PC-9 (cell line): ENCODE measurements at regions not wholly inside any gene's neighbourhood (a gene's known extent, or its start where the extent isn't known, plus 50 kb on each side); places are given as distances from the start of the nearest gene placed in this dataset.

Experiments
- BruUV-seq: library from RNA; stranded (reverse); fragments of 400-500 nt; replicated peaks from 2 replicates; lab custom pipeline; 2021; lab: Mats Ljungman, UMichigan
- CTCF ChIA-PET: fragments of 300-600 bp; sonication (Branson Sonifier 250); formaldehyde crosslinking; loops from one replicate; lab custom pipeline; 2022; ENCODE audit warnings: antibody characterized with exemption; lab: Charles Lee
- POLR2A ChIA-PET: fragments of 300-600 bp; sonication (Branson Sonifier 250); formaldehyde crosslinking; loops from one replicate; lab custom pipeline; 2022; ENCODE audit warnings: antibody characterized with exemption; ENCODE audit not compliant: unreplicated experiment; lab: Charles Lee
- DNase-seq, 2 experiments: peaks; one replicate each; pipeline versions ENCODE4 v3.0.0 to v3.0.0-alpha.2; 2015 to 2022; ENCODE audit warnings: mixed read lengths in 1 of 2
- H2AFZ ChIP-seq: fragments of 200-600 bp; sonication (generic); 2 replicates; pipeline ENCODE4 v1.8.1; 2017; ENCODE audit warnings: antibody characterized with exemption
- H3F3A ChIP-seq: fragments of 200-600 bp; sonication (generic); 2 replicates; pipeline ENCODE4 v1.8.1; 2017; ENCODE audit warnings: antibody characterized with exemption, mild to moderate bottlenecking, low read depth; ENCODE audit not compliant: insufficient read depth
- H3K27ac ChIP-seq: fragments of 200-600 bp; sonication (generic); 2 replicates; pipeline ENCODE4 v1.6.1; 2016; ENCODE audit warnings: mixed run types
- H3K27me3 ChIP-seq: fragments of 200-600 bp; sonication (generic); 2 replicates; pipeline ENCODE4 v1.6.1; 2016; ENCODE audit warnings: low read depth, mixed run types; ENCODE audit not compliant: insufficient read depth
- H3K36me3 ChIP-seq: fragments of 200-600 bp; sonication (generic); 2 replicates; pipeline ENCODE4 v1.6.1; 2016; ENCODE audit warnings: low read depth, mixed run types
- H3K4me1 ChIP-seq: fragments of 200-600 bp; sonication (generic); replicated peaks from 2 replicates; pipeline ENCODE4 v1.6.1; 2016; ENCODE audit warnings: mixed run types; ENCODE audit not compliant: insufficient read depth
- H3K4me2 ChIP-seq: fragments of 200-600 bp; sonication (generic); 2 replicates; pipeline ENCODE4 v1.6.1; 2017; ENCODE audit warnings: mixed run types
- H3K4me3 ChIP-seq: fragments of 200-600 bp; sonication (generic); 2 replicates; pipeline ENCODE4 v1.6.1; 2016; ENCODE audit warnings: mixed run types
- H3K79me2 ChIP-seq: fragments of 200-600 bp; sonication (generic); 2 replicates; pipeline ENCODE4 v1.6.1; 2017; ENCODE audit warnings: low read depth, mixed run types
- H3K9me2 ChIP-seq: fragments of 200-600 bp; sonication (generic); 2 replicates; pipeline ENCODE4 v1.8.1; 2017; ENCODE audit warnings: mild to moderate bottlenecking; ENCODE audit not compliant: insufficient read depth
- H3K9me3 ChIP-seq: fragments of 200-600 bp; sonication (generic); 2 replicates; pipeline ENCODE4 v1.8.1; 2016; ENCODE audit warnings: low read depth; ENCODE audit not compliant: insufficient read depth
- H4K20me1 ChIP-seq: fragments of 200-600 bp; sonication (generic); 2 replicates; pipeline ENCODE4 v1.8.1; 2017; ENCODE audit not compliant: insufficient read depth
- EZH2 ChIP-seq: fragments of 200-600 bp; sonication (generic); IDR thresholded peaks from 2 replicates; pipeline ENCODE4 v1.8.0; 2017; ENCODE audit warnings: antibody characterized with exemption, low read depth
- intact Hi-C: fragments of 100-400 bp; cut with micrococcal nuclease; formaldehyde crosslinking; loops from one replicate; pipeline ENCODE4 v1.10.0; 2022; ENCODE audit not compliant: unreplicated experiment
- TF ChIP-seq, protein P1 (sequence below): fragments of 200-600 bp; sonication (generic); conservative IDR thresholded peaks from 2 replicates; pipeline ENCODE4 v1.6.1; 2017; ENCODE audit warnings: mixed run types, antibody characterized with exemption, mild to moderate bottlenecking, moderate library complexity

DNA sequence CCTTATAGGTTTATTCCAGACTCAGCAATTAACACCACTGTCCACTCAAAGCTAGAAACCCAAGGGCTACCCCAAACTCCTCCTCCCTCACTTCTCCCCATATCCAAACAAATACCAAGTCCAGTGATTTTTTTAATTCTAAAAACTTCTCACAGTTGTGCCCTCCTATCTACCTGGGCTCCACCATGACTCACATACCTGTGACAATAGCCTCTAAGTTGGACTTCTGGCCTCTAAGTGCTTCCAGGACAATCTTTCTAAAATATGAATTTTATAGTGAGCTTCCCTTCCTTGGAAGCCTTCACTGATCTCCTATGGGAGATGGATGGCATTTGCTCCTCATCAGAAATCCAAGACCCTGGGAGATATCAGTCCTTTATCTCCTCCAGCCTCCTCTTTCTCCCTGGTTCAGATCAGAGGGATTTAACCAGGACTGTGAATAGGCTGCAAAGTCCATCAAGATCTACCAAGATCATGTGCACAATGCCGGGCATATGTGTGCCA is 219.3 kb downstream of the TOMM20 start:
- Histone ChIP-seq H3K27ac (no peak overlapping the region), H3K4me3 (no peak overlapping the region), H4K20me1 (no peaks in the 10 kb centered on the region), H3K4me1 (no peaks in the 10 kb centered on the region), H3K36me3 (no peaks in the 10 kb centered on the region), H3K79me2 (no peaks in the 10 kb centered on the region), H3F3A (no peaks in the 10 kb centered on the region), H3K27me3 (no peaks in the 10 kb centered on the region), H2AFZ (no peak overlapping the region), H3K9me3 (no peaks in the 10 kb centered on the region), H3K9me2 (no peaks in the 10 kb centered on the region), H3K4me2 (no peak overlapping the region)
- no peak for DNase-seq
- ChIA-PET CTCF (no interaction called here), POLR2A (interaction anchor here (0.6 kb wide), 1 partner anchor 173 kb away, joined by 3 read pairs; no protein-coding TSS in a partner anchor)
- no TSS peak for BruUV-seq
- TF ChIP-seq, protein P1, sequence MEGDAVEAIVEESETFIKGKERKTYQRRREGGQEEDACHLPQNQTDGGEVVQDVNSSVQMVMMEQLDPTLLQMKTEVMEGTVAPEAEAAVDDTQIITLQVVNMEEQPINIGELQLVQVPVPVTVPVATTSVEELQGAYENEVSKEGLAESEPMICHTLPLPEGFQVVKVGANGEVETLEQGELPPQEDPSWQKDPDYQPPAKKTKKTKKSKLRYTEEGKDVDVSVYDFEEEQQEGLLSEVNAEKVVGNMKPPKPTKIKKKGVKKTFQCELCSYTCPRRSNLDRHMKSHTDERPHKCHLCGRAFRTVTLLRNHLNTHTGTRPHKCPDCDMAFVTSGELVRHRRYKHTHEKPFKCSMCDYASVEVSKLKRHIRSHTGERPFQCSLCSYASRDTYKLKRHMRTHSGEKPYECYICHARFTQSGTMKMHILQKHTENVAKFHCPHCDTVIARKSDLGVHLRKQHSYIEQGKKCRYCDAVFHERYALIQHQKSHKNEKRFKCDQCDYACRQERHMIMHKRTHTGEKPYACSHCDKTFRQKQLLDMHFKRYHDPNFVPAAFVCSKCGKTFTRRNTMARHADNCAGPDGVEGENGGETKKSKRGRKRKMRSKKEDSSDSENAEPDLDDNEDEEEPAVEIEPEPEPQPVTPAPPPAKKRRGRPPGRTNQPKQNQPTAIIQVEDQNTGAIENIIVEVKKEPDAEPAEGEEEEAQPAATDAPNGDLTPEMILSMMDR, result no peak
- TF ChIP-seq EZH2, result no peak
- intact Hi-C loops, result no loop called here

DNA sequence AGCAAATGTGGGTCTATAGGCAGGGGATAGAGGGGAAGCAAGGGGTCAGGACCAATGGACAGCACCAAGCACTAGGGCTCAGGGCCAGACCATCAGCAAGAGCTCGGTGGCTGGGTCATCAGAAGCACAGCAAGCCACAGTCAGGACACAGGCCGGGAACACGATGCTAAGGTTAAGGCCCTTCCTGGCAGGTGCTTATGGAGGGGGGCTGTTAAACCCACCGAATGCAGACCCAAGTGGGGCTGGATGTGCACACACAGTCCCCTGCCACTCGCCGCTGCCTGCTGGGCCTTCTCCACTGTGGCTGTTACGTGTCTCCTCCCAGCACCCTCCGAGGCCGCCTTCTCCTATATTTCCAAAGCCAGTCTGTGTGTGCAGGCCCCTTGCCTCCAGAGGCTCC is 220.1 kb downstream of the TOMM20 start:
- Histone ChIP-seq H3K27ac (no peak overlapping the region), H3K36me3 (no peaks in the 10 kb centered on the region), H3K79me2 (no peaks in the 10 kb centered on the region), H4K20me1 (no peaks in the 10 kb centered on the region), H3K4me2 (no peak overlapping the region), H2AFZ (no peak overlapping the region), H3K4me1 (peaks cover 6% of the 10 kb centered on the region), H3K27me3 (no peaks in the 10 kb centered on the region), H3K4me3 (no peak overlapping the region), H3K9me2 (no peaks in the 10 kb centered on the region), H3K9me3 (no peaks in the 10 kb centered on the region), H3F3A (no peaks in the 10 kb centered on the region)
- no peak for DNase-seq
- CTCF ChIA-PET, result no interaction called here
- POLR2A ChIA-PET, result no interaction called here
- BruUV-seq, result no TSS peak
- intact Hi-C loops, result no loop called here
- TF ChIP-seq, protein P1, result no peak
- TF ChIP-seq EZH2, result no peak

DNA sequence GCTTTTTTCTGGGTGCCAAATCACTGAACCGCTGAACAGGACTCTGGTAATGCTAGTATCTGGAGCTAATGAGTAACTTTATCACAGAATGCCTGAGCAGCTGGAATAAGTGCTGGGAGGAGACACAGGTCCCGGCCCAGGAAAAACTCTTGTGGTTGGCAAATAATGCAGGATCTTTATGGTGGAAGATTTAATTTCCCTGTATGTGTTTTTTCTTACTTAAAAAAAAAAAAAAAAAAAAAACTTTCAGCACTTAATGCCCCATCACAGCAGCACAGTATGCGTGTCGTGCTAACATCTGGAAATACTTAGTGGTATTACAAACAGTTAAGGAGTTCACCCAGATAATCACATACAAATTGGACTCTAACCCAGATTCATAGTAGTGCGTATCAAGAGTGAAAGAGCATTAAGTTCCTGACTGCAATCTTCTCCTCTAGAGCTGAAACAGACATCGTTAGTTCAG is 220.7 kb downstream of the TOMM20 start:
- Histone ChIP-seq H4K20me1 (no peaks in the 10 kb centered on the region), H3K9me3 (no peaks in the 10 kb centered on the region), H2AFZ (no peak overlapping the region), H3K79me2 (no peaks in the 10 kb centered on the region), H3K27ac (no peak overlapping the region), H3K4me3 (no peak overlapping the region), H3K4me2 (no peak overlapping the region), H3K9me2 (no peaks in the 10 kb centered on the region), H3K36me3 (no peaks in the 10 kb centered on the region), H3F3A (no peaks in the 10 kb centered on the region), H3K4me1 (peaks cover 12% of the 10 kb centered on the region), H3K27me3 (no peaks in the 10 kb centered on the region)
- ChIA-PET POLR2A (no interaction called here), CTCF (no interaction called here)
- DNase-seq, result no peak
- no TSS peak for BruUV-seq
- intact Hi-C loops, result no loop called here
- TF ChIP-seq, protein P1, result no peak
- no peak for TF ChIP-seq EZH2
